HG02840 (cell line): ENCODE measurements at regions not wholly inside any gene's neighbourhood (a gene's known extent, or its start where the extent isn't known, plus 50 kb on each side); places are given as distances from the start of the nearest gene placed in this dataset.
"Not testable (repeated sequence)": the region's sequence is repeated elsewhere in the genome, so short reads cannot be mapped to it uniquely, and the experiment has no call there.

Experiments
- ATAC-seq: cut with Tn5 transposase; IDR thresholded peaks from one replicate; pipeline ENCODE4 v1.9.1; 2021; ENCODE audit warnings: mild to moderate bottlenecking, moderate library complexity, moderate number of reproducible peaks; ENCODE audit not compliant: unreplicated experiment, low FRiP score

DNA sequence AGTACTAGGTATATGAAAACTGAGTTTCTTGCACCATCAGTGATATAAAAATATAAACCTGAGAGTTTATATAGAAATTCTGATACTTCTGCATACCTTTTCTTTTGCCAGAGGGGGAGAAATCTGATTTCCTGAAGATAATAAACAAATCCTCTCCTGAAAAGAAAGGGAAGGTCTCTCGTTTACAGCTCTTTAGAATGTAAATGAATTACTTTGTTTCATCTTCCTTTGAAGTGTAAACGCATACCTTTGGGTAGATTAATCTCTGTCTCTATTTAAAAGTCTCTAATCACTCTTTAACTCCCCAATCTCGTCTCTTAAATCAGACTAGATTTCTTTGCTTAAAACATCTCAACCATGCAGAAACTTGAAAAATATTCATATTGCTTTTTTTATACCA is 1092.9 kb downstream of the SLITRK5 start:
- no peak for ATAC-seq

DNA sequence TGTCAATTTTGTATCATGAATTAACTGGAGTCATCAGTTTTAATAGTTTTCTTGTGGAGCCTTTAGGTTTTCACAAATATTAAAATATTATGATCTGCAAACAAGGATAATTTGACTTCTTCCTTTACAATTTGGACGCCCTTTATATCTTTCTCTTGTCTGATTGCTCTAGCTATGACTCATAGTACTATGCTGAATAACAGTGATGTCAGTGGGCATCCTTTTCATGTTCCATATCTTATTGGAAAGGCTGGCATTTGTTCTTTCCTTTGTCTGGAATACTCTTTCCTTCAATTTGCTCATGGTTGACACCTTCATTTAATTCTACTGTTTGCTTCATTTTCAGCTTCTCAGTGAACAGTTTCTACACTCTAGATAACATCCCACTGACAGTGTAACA is 1129.3 kb downstream of the SLITRK5 start:
- ATAC-seq, result no peak

DNA sequence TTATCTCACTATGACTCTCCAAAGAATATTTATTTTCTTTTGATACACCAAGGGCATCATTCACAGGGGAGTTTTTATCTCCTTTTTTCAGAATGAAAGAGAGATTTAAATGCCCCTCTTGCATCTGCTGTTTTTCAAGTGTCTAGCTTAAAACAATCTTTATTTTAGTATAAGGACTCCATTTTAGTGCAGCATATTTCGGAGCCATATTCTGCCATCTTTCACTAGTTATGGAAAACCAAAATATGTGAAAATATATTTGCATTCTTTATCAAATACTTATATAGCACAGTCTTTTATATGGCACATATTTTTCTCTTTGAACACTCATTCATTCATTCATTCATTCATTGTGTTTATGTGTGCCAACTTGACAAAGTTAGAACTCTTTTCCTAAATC is 1130.2 kb downstream of the SLITRK5 start:
- no peak for ATAC-seq

DNA sequence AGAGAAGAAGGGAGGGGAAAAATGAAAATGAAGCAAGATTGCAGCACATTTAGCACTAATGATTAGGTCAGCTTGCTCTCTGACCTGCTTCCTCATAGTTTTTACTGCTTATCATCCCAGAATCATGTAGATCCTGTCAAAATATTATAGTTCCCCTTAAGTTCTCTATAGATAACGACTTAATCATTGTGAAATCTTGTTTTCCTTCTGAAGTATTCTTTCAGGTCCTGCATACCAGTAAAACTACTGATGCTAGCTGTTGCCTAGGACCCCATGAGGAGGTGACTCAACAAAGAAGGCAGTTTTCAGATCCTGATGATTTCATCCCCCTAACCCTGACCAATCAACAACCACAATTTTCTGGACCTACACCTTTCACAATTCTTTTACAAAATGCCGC is 1131.7 kb downstream of the SLITRK5 start:
- ATAC-seq, result no peak

DNA sequence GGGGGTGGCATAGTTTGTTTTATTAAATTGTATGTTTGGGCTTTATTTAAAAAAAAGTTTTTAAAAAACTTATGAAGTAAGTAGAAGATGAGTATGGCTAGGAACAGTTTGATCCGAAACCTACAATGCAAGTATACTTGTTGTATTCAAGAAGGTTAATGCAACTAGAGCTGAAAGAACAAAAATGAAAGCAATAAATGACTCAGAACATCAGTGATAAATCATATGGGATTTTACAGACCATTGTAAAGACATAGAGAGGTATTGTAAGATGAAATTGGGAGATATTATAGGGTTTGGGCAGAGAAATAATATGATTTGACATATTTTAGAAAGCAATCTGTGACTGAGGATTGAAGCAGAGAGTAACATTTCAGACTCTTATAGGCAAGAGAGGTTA is 1135.3 kb downstream of the SLITRK5 start:
- ATAC-seq, result no peak

DNA sequence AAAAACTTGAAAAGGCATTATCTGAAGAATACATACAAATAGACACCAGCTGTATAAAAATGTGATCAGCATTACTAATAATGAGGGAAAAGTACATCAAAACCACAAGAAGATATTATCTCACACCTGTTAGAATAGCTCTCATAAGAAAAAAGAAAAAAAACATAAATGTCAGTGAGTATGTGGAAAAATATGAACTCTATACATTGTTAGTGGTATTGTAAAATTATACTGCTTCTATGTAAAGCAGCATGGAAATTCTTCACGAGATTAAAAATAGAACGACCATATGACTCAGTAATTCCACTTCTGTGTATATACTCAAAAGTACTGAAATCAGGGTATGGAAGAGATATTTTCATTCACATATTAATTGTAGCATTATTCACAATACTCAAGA is 1146.4 kb downstream of the SLITRK5 start:
- no peak for ATAC-seq

- no peak for ATAC-seq
Measured at GRCh38 chr13:88823114-88823513, 1151.9 kb downstream of the SLITRK5 start.

DNA sequence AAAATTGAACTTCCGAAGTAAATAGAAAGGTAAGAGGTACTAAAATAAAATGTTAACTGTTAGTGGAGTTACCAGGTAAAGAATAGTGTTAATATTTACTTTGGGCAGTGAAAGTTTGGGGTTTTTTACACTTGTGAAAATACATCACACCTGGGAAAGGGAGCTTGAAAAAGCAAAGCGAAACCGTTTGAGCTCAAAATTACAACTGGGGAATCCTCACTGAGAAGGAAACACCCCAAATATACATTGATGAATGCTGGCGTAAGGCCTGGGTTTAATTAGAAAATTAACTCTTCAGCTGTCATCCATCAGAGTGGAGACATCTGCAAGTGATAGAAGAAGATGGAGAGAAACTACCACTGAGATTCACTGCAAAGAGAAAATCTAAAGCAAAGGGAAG is 1153.0 kb downstream of the SLITRK5 start:
- no peak for ATAC-seq

DNA sequence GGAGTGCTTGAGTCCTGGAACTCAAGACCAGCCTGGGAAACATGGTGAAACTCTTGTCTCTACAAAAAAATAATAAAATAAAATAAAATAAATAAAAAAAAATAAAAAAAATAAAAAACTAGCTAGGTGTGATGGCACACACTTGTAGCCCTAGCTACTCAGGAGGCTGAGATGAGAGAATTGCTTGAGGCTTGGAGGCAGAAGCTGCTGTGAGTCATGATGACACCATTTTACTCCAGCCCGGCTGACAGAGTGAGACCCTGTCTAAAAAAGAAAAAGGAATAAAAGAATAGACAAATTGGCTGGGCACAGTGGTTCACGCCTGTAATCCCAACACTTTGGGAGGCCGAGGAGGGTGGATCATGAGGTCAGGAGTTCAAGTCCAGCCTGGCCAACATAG is 1168.9 kb downstream of the SLITRK5 start:
- ATAC-seq, result no peak

DNA sequence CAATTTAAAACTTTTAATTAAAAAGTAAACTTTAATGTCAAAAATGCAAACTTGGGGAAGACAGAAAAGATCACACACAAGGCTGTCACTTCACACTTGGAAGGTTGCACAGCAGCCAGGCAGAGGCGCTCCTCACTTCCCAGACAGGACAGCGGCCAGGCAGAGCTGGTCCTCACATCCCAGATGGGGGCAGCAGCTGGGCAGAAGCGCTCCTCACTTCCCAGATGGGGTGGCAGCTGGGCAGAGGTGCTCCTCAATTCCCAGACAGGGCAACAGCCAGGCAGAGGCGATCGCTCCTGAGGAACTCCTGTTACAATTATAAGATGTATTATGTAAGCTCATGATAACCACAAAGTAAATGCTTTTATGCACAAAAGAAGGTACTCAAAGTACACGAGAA is 1181.1 kb downstream of the SLITRK5 start:
- not testable (repeated sequence) for ATAC-seq

- ATAC-seq, result no peak
Measured at GRCh38 chr13:88857256-88857655, 1186.1 kb downstream of the SLITRK5 start.

DNA sequence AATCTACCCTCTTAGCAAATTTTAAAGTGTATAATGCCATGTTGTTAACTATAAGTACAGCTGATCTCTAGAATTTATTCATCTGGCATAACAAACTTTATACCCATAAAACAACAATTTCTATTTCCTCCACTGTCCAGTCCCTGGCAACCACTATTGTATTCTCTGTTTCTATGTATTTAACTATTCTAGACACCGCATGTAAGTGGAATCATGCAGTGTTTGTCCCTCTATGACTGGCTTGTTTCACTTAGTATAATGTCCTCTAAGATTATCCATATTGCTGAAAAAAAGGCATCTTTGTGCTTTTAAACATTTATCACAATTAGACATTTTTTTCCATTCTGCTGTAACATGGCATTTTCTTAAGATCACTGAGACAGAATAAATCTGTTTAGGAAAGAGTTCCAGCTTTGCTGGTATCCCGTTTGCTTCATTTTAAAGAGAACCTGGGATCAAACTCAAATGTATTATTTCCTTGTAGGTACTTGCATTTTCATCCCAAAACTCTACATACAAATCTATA is 1191.0 kb downstream of the SLITRK5 start:
- ATAC-seq, result no peak

GRCh38 chr13:88863116-88863515 is 1191.9 kb downstream of the SLITRK5 start:
- ATAC-seq, result no peak

- no peak for ATAC-seq
Measured at GRCh38 chr13:88866195-88866594, 1195.0 kb downstream of the SLITRK5 start.

DNA sequence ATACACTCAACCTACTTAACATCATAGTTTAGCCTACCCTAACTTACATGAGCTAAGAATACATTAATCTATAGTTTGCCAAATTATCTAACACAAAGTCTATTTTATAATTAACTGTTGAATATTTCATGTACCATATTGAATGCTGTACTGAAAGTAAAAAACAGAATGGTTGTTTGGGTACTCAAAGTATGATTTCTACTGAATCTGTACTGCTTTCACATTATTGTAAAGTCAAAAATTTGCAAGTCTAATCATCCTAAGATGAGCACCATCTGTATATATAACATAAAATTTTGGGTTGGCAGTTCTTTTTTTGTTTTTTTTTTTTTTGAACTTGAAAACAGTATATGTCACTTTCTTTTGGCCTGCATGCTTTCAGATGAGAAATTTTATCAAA is 1212.6 kb downstream of the SLITRK5 start:
- ATAC-seq, result no peak

- ATAC-seq, result no peak
Measured at GRCh38 chr13:88887045-88887662, 1216.0 kb downstream of the SLITRK5 start.

GRCh38 chr13:88895261-88895941 is 1224.2 kb downstream of the SLITRK5 start:
- ATAC-seq, result no peak

- no peak for ATAC-seq
Measured at GRCh38 chr13:88896466-88896865, 1225.3 kb downstream of the SLITRK5 start.

GRCh38 chr13:88908961-88909441 is 1237.8 kb downstream of the SLITRK5 start:
- ATAC-seq, result no peak

DNA sequence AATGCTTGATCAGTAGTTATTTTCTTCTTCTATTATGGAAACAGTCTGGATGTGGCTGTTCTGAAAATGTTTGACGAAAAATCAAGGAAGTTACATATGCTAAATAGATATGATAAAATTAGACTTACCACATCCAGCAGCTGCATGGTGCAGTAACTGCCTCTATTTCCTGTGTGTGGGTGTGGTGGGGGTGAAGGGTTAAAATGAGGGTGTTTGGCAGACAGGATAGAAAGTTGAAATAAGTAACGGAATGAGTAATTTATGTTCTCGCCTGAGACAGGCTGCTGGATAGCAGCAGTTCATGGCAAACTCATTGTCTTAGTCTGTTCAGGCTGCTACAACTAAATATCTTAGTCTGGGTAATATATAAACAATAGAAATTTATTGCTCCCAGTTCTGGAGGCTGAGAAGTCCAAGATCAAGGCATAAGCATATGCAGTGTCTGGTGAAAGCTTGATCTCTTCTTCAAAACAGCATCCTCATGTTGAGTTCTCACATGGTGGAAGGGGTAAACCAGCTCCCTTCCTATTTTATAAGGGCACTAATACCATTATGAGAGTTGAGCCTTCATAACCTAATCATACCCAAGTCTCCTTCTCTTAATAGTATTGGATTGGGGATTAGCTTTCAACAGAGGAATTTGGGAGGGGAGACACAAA is 1248.9 kb downstream of the SLITRK5 start:
- no peak for ATAC-seq

DNA sequence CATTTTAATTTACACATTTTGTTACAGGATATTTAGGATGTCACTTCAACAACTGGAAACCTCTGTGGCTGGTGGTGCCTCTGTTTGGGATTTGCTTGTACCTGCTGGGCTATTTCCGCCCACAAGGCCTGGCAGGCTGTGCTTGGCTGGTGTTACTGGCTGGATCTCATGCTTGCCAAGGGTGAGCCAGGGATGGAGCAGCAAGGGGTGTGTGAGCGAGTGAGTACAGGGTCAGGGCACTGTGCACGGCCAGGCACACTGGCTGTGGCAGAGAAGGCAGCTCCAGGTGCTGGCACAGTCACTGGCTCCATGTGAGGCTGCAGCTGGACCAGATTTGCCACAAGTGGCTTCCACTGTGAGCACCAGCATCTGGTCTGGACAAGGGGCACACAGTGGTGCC is 1254.8 kb downstream of the SLITRK5 start:
- ATAC-seq, result no peak
